SK-N-SH treated with all-trans-retinoic acid at 6 μM for 48 hours (cell line): ENCODE measurements at regions not wholly inside any gene's neighbourhood (a gene's known extent, or its start where the extent isn't known, plus 50 kb on each side); places are given as distances from the start of the nearest gene placed in this dataset.

Experiments
- BACH2 ChIP-seq: fragments of 250-450 bp; sonication (Bioruptor Pico); IDR thresholded peaks from 2 replicates; pipeline ENCODE4 v1.9.0; 2021; ENCODE audit warnings: mild to moderate bottlenecking, borderline replicate concordance
- CSDC2 ChIP-seq: fragments of 250-450 bp; sonication (Bioruptor Pico); IDR thresholded peaks from 2 replicates; pipeline ENCODE4 v1.5.0; 2020; ENCODE audit warnings: mild to moderate bottlenecking, moderate library complexity
- GLIS3 ChIP-seq: fragments of 250-450 bp; sonication (Bioruptor Pico); IDR thresholded peaks from 2 replicates; pipeline ENCODE4 v1.5.0; 2020; ENCODE audit warnings: mild to moderate bottlenecking, moderate library complexity
- ISL1 ChIP-seq: fragments of 250-450 bp; sonication (Bioruptor Pico); IDR thresholded peaks from 2 replicates; pipeline ENCODE4 v2.1.2; 2022; ENCODE audit warnings: mild to moderate bottlenecking, moderate library complexity
- RARB ChIP-seq: fragments of 250-450 bp; sonication (Bioruptor Pico); IDR thresholded peaks from 2 replicates; pipeline ENCODE4 v1.8.0; 2021; ENCODE audit warnings: mild to moderate bottlenecking, moderate library complexity
- SNAI2 ChIP-seq: fragments of 250-450 bp; sonication (Bioruptor Pico); IDR thresholded peaks from 2 replicates; pipeline ENCODE4 v1.5.0; 2020; ENCODE audit warnings: mild to moderate bottlenecking, moderate library complexity
- ZC3H10 ChIP-seq: fragments of 250-450 bp; sonication (Bioruptor Pico); IDR thresholded peaks from 2 replicates; pipeline ENCODE4 v1.5.1; 2021; ENCODE audit warnings: mild to moderate bottlenecking, moderate library complexity
- ZFP30 ChIP-seq: fragments of 450-650 bp; formaldehyde crosslinking; IDR thresholded peaks from 2 replicates; pipeline ENCODE4 v1.5.0; 2022; ENCODE audit warnings: mild to moderate bottlenecking, moderate library complexity
- ZNF70 ChIP-seq: fragments of 450-650 bp; formaldehyde crosslinking; IDR thresholded peaks from 2 replicates; pipeline ENCODE4 v1.5.0; 2020; ENCODE audit warnings: mild to moderate bottlenecking, moderate library complexity
- TF ChIP-seq, protein P1 (sequence below): fragments of 250-450 bp; sonication (Bioruptor Pico); IDR thresholded peaks from 2 replicates; pipeline ENCODE4 v1.8.0; 2021; ENCODE audit warnings: low read depth, mild to moderate bottlenecking, moderate library complexity, borderline replicate concordance
- TF ChIP-seq, protein P2 (sequence below): fragments of 250-450 bp; sonication (Bioruptor Pico); IDR thresholded peaks from 2 replicates; pipeline ENCODE4 v1.8.0; 2020; ENCODE audit warnings: mild to moderate bottlenecking, moderate library complexity, borderline replicate concordance
- TF ChIP-seq, protein P3 (sequence below): fragments of 250-450 bp; sonication (Bioruptor Pico); IDR thresholded peaks from 2 replicates; pipeline ENCODE4 v1.5.1; 2021; ENCODE audit warnings: mild to moderate bottlenecking, moderate library complexity
- TF ChIP-seq, protein P4 (sequence below): fragments of 250-450 bp; sonication (Bioruptor Pico); IDR thresholded peaks from 2 replicates; pipeline ENCODE4 v1.5.1; 2020; ENCODE audit warnings: low read depth, mild to moderate bottlenecking, moderate library complexity

DNA sequence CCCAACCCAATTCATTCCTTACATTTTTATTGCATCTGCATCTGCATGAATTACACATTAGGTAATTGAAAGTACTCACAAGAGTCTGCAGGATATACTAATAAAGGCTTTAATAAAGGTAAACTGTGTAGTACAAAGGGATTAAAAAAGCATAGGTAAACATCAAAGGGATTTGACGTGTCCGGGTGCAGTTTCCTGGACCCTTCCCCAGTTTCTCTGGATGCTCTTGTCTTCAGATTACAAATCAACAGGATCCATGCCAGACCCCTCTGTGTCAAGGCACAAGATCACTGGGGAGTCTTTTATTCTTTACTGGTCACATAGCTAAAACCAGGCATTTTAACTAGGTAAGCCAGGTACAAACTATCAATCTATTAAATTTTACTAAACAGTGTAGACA, 177.2 kb upstream of the TYRP1 start:
- TF ChIP-seq, protein P1, sequence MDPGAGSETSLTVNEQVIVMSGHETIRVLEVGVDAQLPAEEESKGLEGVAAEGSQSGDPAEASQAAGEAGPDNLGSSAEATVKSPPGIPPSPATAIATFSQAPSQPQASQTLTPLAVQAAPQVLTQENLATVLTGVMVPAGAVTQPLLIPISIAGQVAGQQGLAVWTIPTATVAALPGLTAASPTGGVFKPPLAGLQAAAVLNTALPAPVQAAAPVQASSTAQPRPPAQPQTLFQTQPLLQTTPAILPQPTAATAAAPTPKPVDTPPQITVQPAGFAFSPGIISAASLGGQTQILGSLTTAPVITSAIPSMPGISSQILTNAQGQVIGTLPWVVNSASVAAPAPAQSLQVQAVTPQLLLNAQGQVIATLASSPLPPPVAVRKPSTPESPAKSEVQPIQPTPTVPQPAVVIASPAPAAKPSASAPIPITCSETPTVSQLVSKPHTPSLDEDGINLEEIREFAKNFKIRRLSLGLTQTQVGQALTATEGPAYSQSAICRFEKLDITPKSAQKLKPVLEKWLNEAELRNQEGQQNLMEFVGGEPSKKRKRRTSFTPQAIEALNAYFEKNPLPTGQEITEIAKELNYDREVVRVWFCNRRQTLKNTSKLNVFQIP (CRISPR knock-in tag): no peak
- TF ChIP-seq CSDC2 (CRISPR knock-in tag): no peak
- TF ChIP-seq, protein P2, sequence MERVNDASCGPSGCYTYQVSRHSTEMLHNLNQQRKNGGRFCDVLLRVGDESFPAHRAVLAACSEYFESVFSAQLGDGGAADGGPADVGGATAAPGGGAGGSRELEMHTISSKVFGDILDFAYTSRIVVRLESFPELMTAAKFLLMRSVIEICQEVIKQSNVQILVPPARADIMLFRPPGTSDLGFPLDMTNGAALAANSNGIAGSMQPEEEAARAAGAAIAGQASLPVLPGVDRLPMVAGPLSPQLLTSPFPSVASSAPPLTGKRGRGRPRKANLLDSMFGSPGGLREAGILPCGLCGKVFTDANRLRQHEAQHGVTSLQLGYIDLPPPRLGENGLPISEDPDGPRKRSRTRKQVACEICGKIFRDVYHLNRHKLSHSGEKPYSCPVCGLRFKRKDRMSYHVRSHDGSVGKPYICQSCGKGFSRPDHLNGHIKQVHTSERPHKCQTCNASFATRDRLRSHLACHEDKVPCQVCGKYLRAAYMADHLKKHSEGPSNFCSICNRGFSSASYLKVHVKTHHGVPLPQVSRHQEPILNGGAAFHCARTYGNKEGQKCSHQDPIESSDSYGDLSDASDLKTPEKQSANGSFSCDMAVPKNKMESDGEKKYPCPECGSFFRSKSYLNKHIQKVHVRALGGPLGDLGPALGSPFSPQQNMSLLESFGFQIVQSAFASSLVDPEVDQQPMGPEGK (CRISPR knock-in tag): no peak
- TF ChIP-seq, protein P3, sequence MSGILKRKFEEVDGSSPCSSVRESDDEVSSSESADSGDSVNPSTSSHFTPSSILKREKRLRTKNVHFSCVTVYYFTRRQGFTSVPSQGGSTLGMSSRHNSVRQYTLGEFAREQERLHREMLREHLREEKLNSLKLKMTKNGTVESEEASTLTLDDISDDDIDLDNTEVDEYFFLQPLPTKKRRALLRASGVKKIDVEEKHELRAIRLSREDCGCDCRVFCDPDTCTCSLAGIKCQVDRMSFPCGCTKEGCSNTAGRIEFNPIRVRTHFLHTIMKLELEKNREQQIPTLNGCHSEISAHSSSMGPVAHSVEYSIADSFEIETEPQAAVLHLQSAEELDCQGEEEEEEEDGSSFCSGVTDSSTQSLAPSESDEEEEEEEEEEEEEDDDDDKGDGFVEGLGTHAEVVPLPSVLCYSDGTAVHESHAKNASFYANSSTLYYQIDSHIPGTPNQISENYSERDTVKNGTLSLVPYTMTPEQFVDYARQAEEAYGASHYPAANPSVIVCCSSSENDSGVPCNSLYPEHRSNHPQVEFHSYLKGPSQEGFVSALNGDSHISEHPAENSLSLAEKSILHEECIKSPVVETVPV (CRISPR knock-in tag): no peak
- TF ChIP-seq RARB: no peak
- no peak for TF ChIP-seq BACH2 (CRISPR knock-in tag)
- no peak for TF ChIP-seq ISL1 (CRISPR knock-in tag)
- TF ChIP-seq ZC3H10: no peak
- TF ChIP-seq ZFP30 (CRISPR knock-in tag): no peak
- no peak for TF ChIP-seq ZNF70 (CRISPR knock-in tag)
- no peak for TF ChIP-seq GLIS3 (CRISPR knock-in tag)
- no peak for TF ChIP-seq SNAI2 (CRISPR knock-in tag)
- TF ChIP-seq, protein P4, sequence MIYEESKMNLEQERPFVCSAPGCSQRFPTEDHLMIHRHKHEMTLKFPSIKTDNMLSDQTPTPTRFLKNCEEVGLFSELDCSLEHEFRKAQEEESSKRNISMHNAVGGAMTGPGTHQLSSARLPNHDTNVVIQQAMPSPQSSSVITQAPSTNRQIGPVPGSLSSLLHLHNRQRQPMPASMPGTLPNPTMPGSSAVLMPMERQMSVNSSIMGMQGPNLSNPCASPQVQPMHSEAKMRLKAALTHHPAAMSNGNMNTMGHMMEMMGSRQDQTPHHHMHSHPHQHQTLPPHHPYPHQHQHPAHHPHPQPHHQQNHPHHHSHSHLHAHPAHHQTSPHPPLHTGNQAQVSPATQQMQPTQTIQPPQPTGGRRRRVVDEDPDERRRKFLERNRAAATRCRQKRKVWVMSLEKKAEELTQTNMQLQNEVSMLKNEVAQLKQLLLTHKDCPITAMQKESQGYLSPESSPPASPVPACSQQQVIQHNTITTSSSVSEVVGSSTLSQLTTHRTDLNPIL: no peak
